Smooth muscle cell of the brain vasculature (primary cell): ENCODE measurements at regions not wholly inside any gene's neighbourhood (a gene's known extent, or its start where the extent isn't known, plus 50 kb on each side); places are given as distances from the start of the nearest gene placed in this dataset.

Experiments used
- DNase-seq: peaks from one replicate; pipeline ENCODE4 v3.0.0-alpha.2; 2012; ENCODE audit warnings: low read depth, low spot score

GRCh38 chr9:90306158-90306557, 336.5 kb downstream of the DIRAS2 start:
- DNase-seq, result no peak

GRCh38 chr9:90307167-90307833, 335.3 kb downstream of the DIRAS2 start:
- no peak for DNase-seq

GRCh38 chr9:90307891-90308290, 334.7 kb downstream of the DIRAS2 start:
- no peak for DNase-seq

- no peak for DNase-seq
Measured at GRCh38 chr9:90308691-90309090, 333.9 kb downstream of the DIRAS2 start.

DNA sequence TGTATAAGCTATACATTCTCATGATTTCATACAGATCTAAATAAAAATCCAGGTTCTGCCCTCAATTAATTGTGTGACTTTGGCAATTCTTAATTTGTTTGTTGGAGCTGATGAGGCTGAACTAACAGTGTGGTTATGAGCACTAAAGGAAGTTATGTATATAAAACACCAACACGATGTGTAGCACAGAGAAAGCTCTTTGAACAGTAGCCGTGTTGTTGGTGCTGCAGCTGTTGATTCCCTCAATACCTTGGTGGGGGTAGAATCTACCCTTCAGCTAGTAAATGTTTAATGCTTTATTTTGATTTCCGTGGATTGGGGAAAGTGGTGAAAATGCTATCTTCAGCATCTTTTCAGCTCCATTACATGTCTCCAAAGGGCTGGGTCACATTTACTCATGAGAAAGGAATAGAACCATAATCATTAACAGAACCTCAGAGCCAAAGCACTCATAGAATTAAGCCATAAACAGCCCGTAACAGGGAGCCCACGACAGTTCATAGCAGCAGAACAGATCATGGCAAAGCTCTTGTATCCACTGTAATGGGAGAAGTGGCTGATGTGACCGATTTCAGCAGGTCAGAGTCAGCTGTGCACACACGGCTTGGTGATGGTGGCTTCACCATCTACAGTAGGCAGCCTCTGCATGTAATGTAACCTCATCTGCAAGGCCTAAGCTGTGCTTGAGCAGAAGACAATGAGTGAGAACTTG, 332.7 kb downstream of the DIRAS2 start:
- no peak for DNase-seq

DNA sequence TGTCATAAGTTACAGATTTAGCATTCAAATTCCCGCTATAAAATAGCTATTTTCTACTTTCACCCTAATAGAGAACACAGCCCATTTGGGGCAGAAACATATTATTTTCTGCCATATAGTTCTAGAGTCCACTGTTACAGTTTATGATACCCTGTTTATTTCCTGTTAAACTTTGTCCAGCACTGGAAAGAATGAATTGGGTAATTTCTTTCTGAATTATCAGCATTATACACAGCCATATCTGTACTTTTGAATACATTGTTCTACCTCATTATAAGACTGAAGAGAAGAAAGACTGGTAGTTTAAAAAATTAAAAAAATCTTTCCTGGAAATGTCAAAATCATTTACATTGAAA, 332.1 kb downstream of the DIRAS2 start:
- DNase-seq, result no peak

DNA sequence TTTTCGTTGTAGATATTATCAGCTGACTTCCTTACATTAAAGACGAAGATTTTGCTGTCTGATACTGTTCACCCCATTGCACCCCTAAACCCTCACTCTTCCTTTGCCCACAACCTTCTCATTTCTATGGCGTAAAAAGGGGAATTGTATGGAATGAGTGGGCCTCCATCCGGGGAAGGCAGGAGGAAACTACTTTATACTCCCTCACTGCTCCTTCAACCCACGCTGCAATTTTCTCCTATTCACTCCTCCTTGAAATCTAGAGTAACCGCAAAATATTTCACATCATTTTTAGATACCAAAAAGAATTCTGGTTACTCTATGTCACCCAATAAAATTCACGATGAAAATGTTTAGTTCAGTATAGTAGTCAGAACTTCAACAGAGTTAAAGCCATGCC, 330.8 kb downstream of the DIRAS2 start:
- DNase-seq, result no peak

GRCh38 chr9:90322296-90322695, 320.3 kb downstream of the DIRAS2 start:
- DNase-seq, result no peak

- DNase-seq, result no peak
Measured at GRCh38 chr9:90325913-90326653, 316.5 kb downstream of the DIRAS2 start.

DNA sequence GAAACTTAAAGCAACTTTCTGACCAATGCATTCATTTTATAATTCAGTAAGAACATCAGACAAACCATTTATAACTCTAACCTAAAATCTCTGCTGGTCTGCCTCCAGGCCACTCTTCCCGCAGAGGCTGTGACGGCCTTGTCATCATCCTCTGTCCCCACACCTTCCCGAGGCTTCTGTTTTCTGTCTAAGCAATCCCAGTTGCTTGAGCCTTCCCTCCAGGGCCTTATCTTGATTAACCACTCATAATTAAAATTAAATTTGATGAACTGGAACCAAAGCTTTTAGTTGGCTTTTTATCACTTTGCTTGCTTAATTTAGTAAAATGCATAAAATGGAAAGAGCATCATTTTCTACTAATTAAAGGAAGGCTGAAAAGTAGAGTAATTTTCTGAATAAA, 312.4 kb downstream of the DIRAS2 start:
- DNase-seq, result no peak

- DNase-seq, result no peak
Measured at GRCh38 chr9:90331826-90332575, 310.6 kb downstream of the DIRAS2 start.

DNA sequence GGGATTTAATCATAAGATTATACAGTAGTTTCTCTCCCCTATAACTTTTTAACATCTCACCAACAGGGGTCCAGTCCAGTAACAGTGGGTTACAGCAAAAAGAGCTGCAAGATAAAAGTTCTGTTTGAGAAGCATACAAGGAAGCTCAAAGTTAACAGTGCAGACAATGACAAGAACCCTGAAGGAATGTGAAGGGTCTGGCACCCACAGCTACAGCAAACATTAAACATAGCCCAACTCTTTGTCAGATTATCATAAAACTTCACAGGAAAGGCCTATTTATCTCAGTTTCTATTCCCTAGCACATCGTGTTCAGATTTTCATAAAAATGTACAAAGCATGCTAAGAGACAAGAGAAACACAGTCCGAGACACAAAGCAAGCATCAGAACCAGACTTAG, 309.4 kb downstream of the DIRAS2 start:
- no peak for DNase-seq

DNA sequence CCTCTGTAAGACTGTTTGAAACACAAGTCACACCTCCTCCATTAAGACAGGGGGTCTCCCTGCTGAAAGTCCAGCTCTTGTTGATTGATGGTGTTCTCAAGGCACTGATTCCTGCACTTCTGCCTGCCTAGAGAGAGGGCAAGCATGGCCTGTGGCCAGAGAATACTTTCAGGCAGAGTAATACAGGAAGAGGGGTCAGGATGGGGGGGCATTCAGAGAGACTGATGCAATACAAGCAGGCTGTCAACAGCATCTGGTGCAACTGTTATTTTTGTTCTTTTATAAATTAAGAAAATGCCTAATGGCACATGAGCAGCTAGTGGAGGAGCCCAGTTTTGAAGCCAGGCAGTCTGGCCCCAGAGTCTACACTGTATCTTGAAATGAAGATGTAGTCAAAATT, 302.2 kb downstream of the DIRAS2 start:
- no peak for DNase-seq

DNA sequence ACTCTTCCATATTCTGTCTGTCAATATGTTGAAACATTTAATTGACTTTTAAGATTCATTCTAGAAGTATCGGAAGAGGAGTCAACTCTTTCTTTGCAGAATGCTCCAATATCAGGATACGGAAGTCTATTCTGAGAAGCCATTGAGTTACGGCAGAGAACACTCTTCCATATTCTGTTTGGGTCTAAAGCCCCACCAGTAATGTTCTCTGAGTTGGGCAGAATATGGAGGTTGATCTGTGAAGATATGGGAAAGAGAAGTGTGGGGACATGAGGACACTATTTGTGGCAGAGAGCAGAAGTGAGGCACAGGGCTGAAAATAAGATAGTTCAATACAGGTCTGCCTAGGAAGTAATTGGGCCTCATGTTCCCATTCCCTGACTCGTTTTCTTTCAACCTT, 300.0 kb downstream of the DIRAS2 start:
- DNase-seq, result no peak

DNA sequence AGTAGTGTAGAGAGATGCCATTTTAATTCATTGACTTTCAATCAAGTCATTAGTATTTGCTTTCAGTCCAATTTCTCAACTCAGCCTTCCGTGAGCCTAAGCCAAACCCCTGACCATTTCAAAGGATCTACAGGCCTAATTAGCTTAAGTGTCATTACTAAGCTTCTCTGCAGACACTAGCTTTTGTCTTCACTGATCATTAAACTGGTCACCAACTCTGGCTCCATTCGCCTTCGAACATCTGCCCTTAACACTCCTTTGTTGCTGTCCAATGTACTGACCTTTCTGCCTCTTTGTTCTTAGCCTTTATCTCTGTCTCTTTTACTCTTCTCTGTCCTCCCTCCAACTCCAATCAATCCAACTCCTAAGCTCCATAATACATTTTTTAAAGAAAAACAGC, 299.3 kb downstream of the DIRAS2 start:
- DNase-seq, result no peak

- DNase-seq, result no peak
Measured at GRCh38 chr9:90343991-90344390, 298.6 kb downstream of the DIRAS2 start.

DNA sequence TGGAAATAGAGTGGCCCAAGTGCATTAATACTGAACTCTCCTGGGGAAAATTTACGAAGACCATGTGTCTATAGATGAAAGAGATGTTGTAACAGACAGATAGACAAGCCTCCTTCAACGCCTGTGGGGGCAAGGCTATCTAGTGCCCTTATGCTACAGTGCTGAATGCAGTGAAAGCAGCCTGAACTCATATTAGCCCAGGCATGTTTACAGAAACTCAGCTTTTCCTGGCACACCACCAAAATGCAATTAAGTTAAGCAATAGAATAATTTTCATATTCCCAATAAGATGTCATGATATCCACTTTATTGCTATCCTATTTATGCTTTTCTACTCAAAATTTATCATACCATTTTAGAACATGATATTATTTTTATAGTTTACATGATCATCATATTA, 277.0 kb downstream of the DIRAS2 start:
- DNase-seq, result no peak

- DNase-seq, result no peak
Measured at GRCh38 chr9:90368241-90368640, 274.4 kb downstream of the DIRAS2 start.

- no peak for DNase-seq
Measured at GRCh38 chr9:90368928-90369327, 273.7 kb downstream of the DIRAS2 start.

GRCh38 chr9:90379771-90380170, 262.9 kb downstream of the DIRAS2 start:
- no peak for DNase-seq

GRCh38 chr9:90385146-90385545, 257.5 kb downstream of the DIRAS2 start:
- DNase-seq, result no peak
